Ovary (tissue), 7 donors: ENCODE measurements at regions not wholly inside any gene's neighbourhood (a gene's known extent, or its start where the extent isn't known, plus 50 kb on each side); places are given as distances from the start of the nearest gene placed in this dataset.

Source experiments
- DNase-seq, 5 donors: peaks; one replicate each; pipeline ENCODE4 v3.0.0-alpha.2; 2019 to 2020
- H3K27ac ChIP-seq, 2 donors: fragments of 200-600 bp; one replicate each; pipeline versions ENCODE4 v1.5.1 to v1.8.0; 2019 to 2022
- H3K27me3 ChIP-seq: fragments of 200-600 bp; one replicate; pipeline ENCODE4 v1.8.0; 2022
- H3K36me3 ChIP-seq: fragments of 200-600 bp; sonication (generic); one replicate; pipeline ENCODE4 v1.5.1; 2019
- H3K4me1 ChIP-seq: one replicate; pipeline ENCODE4 v1.8.1; 2013; ENCODE audit warnings: mild to moderate bottlenecking, moderate library complexity; ENCODE audit not compliant: insufficient read depth
- H3K4me3 ChIP-seq: fragments of 200-600 bp; sonication (generic); one replicate; pipeline ENCODE4 v1.5.1; 2017
- H3K9me3 ChIP-seq, 2 donors: fragments of 200-600 bp in 1 of 2; sonication (generic) in 1 of 2; one replicate each; pipeline versions ENCODE4 v1.5.1 to v1.8.1; 2013 to 2019; ENCODE audit warnings: mild to moderate bottlenecking in 1 of 2, moderate library complexity in 1 of 2
- CTCF ChIP-seq, 3 donors: fragments of 450-650 bp in 2 of 3; fragments of 200-600 bp in 1 of 3; IDR thresholded peaks; one replicate each; pipeline versions ENCODE4 v1.5.1 to v1.8.0; 2016 to 2022; ENCODE audit warnings: antibody characterized with exemption in 3 of 3, mild to moderate bottlenecking in 1 of 3
- EP300 ChIP-seq: sonication (generic); formaldehyde crosslinking; IDR thresholded peaks from one replicate; pipeline ENCODE4 v1.6.1; 2017; ENCODE audit warnings: antibody characterized with exemption
- POLR2A ChIP-seq: fragments of 450-650 bp; IDR thresholded peaks from one replicate; pipeline ENCODE4 v1.6.1; 2017; ENCODE audit warnings: antibody characterized with exemption, mild to moderate bottlenecking, moderate library complexity
- WGBS, 3 donors: extraction: QIAGEN DNeasy Blood & Tissue Kit in 1 of 3; methylation state at CpG; one replicate each; pipeline versions ENCODE4 v1.1.5 to v1.1.7; 2013 to 2017; 5-methylcytosine and 5-hydroxymethylcytosine counted together
- intact Hi-C, 4 donors: fragments of 100-400 bp; cut with DNase I; formaldehyde crosslinking; loops; one replicate each; pipeline versions ENCODE4 v1.11.0 to v1.15.1; 2022 to 2023
- donor health status: DM: no; HTN: no; CAD: no; lungs with moderate emphysema.
- donor health status: DM: no; HTN: no; CAD: no.
- donor health status: Bipolar disorder and iron deficiency.
- donor health status: DM: no; HTN: no; CAD: no.
- donor health status: DM: yes; HTN: yes; CAD: no.

GRCh38 chr5:8059337-8059736 lies 190.4 kb downstream of the MTRR start:
- Histone ChIP-seq H3K4me3 (no peak overlapping the region), H3K36me3 (no peaks in the 10 kb centered on the region), H3K27ac (no peak overlapping the region), H3K9me3 (no peaks in the 10 kb centered on the region), H3K4me1 (peaks cover 20% of the 10 kb centered on the region), H3K27me3 (no peaks in the 10 kb centered on the region)
- intact Hi-C loops: no loop called here
- 91 to 94% (median 94%) methylated on average over 4 of the region's 4 CpGs for WGBS, 3 donors
- no peak for DNase-seq
- TF ChIP-seq CTCF (IDR thresholded peaks at IDR 0.05) (no peak), EP300 (no peak), POLR2A (no peak)

- intact Hi-C loops: no loop called here
- no peak for TF ChIP-seq CTCF (IDR thresholded peaks at IDR 0.05)
- no peak for TF ChIP-seq POLR2A
- TF ChIP-seq EP300: no peak
- Histone ChIP-seq H3K27ac (no peak overlapping the region), H3K36me3 (no peaks in the 10 kb centered on the region), H3K4me1 (peaks cover 20% of the 10 kb centered on the region), H3K27me3 (no peaks in the 10 kb centered on the region), H3K4me3 (no peak overlapping the region), H3K9me3 (no peaks in the 10 kb centered on the region)
- peak in 1 of 5 donors; percentile 21 for DNase-seq
- 87 to 93% (median 88%) methylated on average over 11 of the region's 11 CpGs for WGBS, 3 donors
Measured at GRCh38 chr5:8060235-8060952, 191.4 kb downstream of the MTRR start.

- intact Hi-C loops: no loop called here
- no peak overlapping the region for H3K4me3 ChIP-seq
- no peaks in the 10 kb centered on the region for H3K36me3 ChIP-seq
- 46 to 70% (median 60%) methylated on average over 7 of the region's 7 CpGs for WGBS, 3 donors
- DNase-seq: no peak
- peaks cover 20% of the 10 kb centered on the region for H3K4me1 ChIP-seq
- no peaks in the 10 kb centered on the region for H3K9me3 ChIP-seq
- TF ChIP-seq EP300: no peak
- no peak for TF ChIP-seq POLR2A
- TF ChIP-seq CTCF (IDR thresholded peaks at IDR 0.05): no peak
- H3K27me3 ChIP-seq: no peaks in the 10 kb centered on the region
- no peak overlapping the region for H3K27ac ChIP-seq
Measured at GRCh38 chr5:8060953-8061429, 192.0 kb downstream of the MTRR start.

GRCh38 chr5:8062521-8062920 lies 193.6 kb downstream of the MTRR start:
- peak in 4 of 5 donors; percentile 34 to 49 (median 41) for DNase-seq
- 7 to 18% (median 9%) methylated on average over 5 of the region's 5 CpGs for WGBS, 3 donors
- Histone ChIP-seq H3K9me3 (no peaks in the 10 kb centered on the region), H3K27me3 (no peaks in the 10 kb centered on the region), H3K36me3 (no peaks in the 10 kb centered on the region), H3K27ac (peak overlapping the region in 1 of 2 donors; percentile 34), H3K4me1 (peaks cover 19% of the 10 kb centered on the region), H3K4me3 (no peak overlapping the region)
- TF ChIP-seq POLR2A (no peak), EP300 (no peak), CTCF (IDR thresholded peaks at IDR 0.05) (no peak)
- intact Hi-C loops: no loop called here
